ENCODE measurements at regions not wholly inside any gene's neighbourhood (a gene's known extent, or its start where the extent isn't known, plus 50 kb on each side); places are given as distances from the start of the nearest gene placed in this dataset.

DNA sequence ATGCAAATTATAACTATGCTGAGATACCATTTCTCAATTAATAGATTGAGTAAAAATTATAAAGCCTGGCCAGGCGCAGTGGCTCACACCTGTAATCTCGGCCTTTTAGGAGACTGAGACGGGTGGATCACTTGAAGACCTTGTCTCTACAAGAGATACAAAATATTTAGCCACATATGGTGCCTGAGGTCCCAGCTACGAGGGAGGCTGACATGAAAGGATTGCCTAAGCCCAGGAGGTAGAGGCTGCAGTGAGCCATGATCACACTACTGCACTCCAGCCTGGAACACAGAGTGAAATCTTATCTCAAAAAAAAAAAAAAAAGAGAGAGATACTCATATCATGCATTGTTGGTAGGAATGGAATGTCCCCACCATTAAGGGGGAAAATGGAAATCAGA is 142.4 kb downstream of the RCN1 start:
- H3K27ac ChIP-seq = no peak overlapping the region
- 81 to 88% methylated on average over 4 of the region's 4 CpGs for WGBS, 2 donors
- FAIRE-seq (no peak), DNase-seq (no peak), ATAC-seq (no peak)
- H3K27me3 ChIP-seq = no peaks in the 10 kb centered on the region
- TF ChIP-seq, protein P1, sequence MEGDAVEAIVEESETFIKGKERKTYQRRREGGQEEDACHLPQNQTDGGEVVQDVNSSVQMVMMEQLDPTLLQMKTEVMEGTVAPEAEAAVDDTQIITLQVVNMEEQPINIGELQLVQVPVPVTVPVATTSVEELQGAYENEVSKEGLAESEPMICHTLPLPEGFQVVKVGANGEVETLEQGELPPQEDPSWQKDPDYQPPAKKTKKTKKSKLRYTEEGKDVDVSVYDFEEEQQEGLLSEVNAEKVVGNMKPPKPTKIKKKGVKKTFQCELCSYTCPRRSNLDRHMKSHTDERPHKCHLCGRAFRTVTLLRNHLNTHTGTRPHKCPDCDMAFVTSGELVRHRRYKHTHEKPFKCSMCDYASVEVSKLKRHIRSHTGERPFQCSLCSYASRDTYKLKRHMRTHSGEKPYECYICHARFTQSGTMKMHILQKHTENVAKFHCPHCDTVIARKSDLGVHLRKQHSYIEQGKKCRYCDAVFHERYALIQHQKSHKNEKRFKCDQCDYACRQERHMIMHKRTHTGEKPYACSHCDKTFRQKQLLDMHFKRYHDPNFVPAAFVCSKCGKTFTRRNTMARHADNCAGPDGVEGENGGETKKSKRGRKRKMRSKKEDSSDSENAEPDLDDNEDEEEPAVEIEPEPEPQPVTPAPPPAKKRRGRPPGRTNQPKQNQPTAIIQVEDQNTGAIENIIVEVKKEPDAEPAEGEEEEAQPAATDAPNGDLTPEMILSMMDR (IDR thresholded peaks at IDR 0.05) = no peak
- intact Hi-C loops (cut with DNase I) = no loop called here
- H3K9me3 ChIP-seq = no peaks in the 10 kb centered on the region
- no peak overlapping the region for H3K4me3 ChIP-seq
- H3K4me1 ChIP-seq = no peaks in the 10 kb centered on the region
- no peaks in the 10 kb centered on the region for H3K36me3 ChIP-seq

DNA sequence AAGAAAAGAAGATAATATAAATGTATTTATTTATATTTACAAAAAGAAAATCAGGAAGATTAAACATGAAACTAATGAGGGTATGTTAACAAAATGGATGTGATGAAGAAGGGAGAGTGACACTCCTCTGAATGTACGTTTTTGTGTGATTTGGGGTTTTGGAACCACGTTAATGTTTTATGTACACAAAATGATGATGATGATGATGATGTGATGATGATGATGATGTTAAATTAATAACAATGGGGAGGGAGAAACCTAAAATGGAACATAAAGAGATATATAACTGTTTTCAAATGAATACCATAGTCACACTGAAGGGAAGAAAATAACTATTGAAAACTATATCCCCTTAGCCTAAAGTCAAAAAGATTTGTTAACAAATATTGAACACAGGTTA is 143.1 kb downstream of the RCN1 start:
- no peak overlapping the region for H3K4me3 ChIP-seq
- no peaks in the 10 kb centered on the region for H3K4me1 ChIP-seq
- H3K9me3 ChIP-seq = no peaks in the 10 kb centered on the region
- WGBS, 2 donors = 0 to 20% methylated on average over 2 of the region's 2 CpGs
- ATAC-seq (no peak), DNase-seq (no peak), FAIRE-seq (no peak)
- no peaks in the 10 kb centered on the region for H3K36me3 ChIP-seq
- no peaks in the 10 kb centered on the region for H3K27me3 ChIP-seq
- H3K27ac ChIP-seq = no peak overlapping the region
- intact Hi-C loops (cut with DNase I) = no loop called here
- TF ChIP-seq, protein P1 (IDR thresholded peaks at IDR 0.05) = no peak

DNA sequence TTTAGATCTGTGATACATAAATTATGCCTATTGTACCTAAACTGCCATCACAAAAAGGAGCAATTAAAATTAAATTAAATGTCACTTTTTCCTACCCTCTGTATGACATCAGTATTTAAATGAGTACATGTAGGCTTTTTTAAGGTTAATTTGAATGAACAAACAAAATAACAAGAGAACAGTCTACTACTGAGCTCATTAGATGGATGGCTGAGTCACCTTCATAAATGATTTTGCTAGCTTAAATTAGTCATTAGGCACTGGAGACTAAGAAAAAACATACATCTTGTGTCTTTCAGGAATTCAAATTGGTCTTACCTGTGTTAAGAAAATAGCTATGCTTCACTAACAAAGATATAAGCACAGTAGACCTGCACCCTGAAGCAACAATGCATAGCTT is 153.6 kb downstream of the RCN1 start:
- FAIRE-seq = no peak

DNA sequence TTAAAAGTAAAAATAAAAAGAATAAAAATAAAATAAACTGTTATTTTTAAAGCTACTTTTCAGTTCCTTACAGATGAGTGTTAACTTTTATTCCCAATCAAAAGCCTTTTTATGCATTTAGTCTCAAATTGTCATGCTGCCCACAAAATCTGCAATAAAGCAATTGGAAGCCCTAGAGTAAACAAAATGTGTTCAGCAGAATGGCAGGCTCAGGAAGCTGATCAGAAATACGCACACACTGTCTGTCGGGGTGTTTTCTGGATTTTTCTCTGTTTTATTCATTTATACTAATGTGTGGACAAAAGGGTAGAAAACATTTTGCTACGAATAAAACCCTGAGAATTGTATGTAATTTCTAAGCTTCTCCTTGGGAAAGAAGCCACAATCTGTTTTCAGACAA is 162.8 kb downstream of the RCN1 start:
- H3K27ac ChIP-seq = no peak overlapping the region
- intact Hi-C loops (cut with DNase I) = no loop called here
- WGBS, 2 donors = 77 to 84% methylated on average over 3 of the region's 3 CpGs
- no peak for FAIRE-seq
- no peak for ATAC-seq
- TF ChIP-seq, protein P1 (IDR thresholded peaks at IDR 0.05) = no peak
- H3K4me3 ChIP-seq = no peak overlapping the region
- no peaks in the 10 kb centered on the region for H3K9me3 ChIP-seq
- no peaks in the 10 kb centered on the region for H3K36me3 ChIP-seq
- DNase-seq = no peak
- no peaks in the 10 kb centered on the region for H3K27me3 ChIP-seq
- H3K4me1 ChIP-seq = no peaks in the 10 kb centered on the region

More for the DNA sequence above, 153.6 kb downstream of the RCN1 start:
- TF ChIP-seq, protein P1 (IDR thresholded peaks at IDR 0.05) = no peak
- no peak overlapping the region for H3K27ac ChIP-seq
- H3K4me1 ChIP-seq = no peaks in the 10 kb centered on the region
- H3K27me3 ChIP-seq = peaks cover 0 to 5% (median 0%) of the 10 kb centered on the region in 4 donors
- ATAC-seq (no peak), DNase-seq (no peak)
- intact Hi-C loops (cut with DNase I) = no loop called here
- no peaks in the 10 kb centered on the region for H3K9me3 ChIP-seq
- H3K36me3 ChIP-seq = no peaks in the 10 kb centered on the region
- no peak overlapping the region for H3K4me3 ChIP-seq

DNA sequence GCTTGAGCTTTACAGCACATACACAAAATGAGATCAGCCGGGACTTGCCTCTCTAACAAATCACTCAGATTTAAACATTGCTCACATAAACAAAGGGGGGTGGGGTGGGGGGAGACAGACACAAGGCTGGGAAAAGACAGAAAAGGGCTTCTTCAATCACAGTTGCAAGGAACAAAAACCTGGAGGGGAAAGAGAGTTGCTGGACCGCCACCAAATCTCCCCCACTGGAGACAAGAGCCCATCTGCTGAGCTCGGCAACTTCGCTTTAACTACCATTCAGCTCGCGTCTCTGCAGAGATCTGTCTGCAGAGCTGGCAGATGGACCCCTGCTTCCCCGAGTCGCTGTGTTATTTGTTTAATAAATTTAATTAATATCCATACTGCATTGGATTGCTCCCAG is 165.0 kb downstream of the RCN1 start:
- intact Hi-C loops (cut with DNase I) = no loop called here
- no peaks in the 10 kb centered on the region for H3K27me3 ChIP-seq
- H3K9me3 ChIP-seq = no peaks in the 10 kb centered on the region
- no peak overlapping the region for H3K27ac ChIP-seq
- ATAC-seq (no peak), DNase-seq (no peak), FAIRE-seq (no peak)
- no peaks in the 10 kb centered on the region for H3K4me1 ChIP-seq
- TF ChIP-seq, protein P1 (IDR thresholded peaks at IDR 0.05) = no peak
- WGBS, 2 donors = 38 to 50% methylated on average over 8 of the region's 8 CpGs
- H3K36me3 ChIP-seq = no peaks in the 10 kb centered on the region
- no peak overlapping the region for H3K4me3 ChIP-seq
